GM12872 (cell line): ENCODE measurements at regions not wholly inside any gene's neighbourhood (a gene's known extent, or its start where the extent isn't known, plus 50 kb on each side); places are given as distances from the start of the nearest gene placed in this dataset.

Experiments
- TF ChIP-seq, protein P1 (sequence below): IDR thresholded peaks from 3 replicates; pipeline ENCODE4 v1.5.1; 2011; ENCODE audit warnings: low read depth, mild to moderate bottlenecking, low read length, moderate library complexity; ENCODE audit not compliant: insufficient read depth

GRCh38 chr1:68673771-68674170 lies 176.9 kb upstream of the DEPDC1 start:
- TF ChIP-seq, protein P1, sequence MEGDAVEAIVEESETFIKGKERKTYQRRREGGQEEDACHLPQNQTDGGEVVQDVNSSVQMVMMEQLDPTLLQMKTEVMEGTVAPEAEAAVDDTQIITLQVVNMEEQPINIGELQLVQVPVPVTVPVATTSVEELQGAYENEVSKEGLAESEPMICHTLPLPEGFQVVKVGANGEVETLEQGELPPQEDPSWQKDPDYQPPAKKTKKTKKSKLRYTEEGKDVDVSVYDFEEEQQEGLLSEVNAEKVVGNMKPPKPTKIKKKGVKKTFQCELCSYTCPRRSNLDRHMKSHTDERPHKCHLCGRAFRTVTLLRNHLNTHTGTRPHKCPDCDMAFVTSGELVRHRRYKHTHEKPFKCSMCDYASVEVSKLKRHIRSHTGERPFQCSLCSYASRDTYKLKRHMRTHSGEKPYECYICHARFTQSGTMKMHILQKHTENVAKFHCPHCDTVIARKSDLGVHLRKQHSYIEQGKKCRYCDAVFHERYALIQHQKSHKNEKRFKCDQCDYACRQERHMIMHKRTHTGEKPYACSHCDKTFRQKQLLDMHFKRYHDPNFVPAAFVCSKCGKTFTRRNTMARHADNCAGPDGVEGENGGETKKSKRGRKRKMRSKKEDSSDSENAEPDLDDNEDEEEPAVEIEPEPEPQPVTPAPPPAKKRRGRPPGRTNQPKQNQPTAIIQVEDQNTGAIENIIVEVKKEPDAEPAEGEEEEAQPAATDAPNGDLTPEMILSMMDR: no peak

GRCh38 chr1:68675336-68675735 lies 178.5 kb upstream of the DEPDC1 start:
- TF ChIP-seq, protein P1: no peak

GRCh38 chr1:68677684-68678351 lies 180.9 kb upstream of the DEPDC1 start:
- TF ChIP-seq, protein P1: no peak

DNA sequence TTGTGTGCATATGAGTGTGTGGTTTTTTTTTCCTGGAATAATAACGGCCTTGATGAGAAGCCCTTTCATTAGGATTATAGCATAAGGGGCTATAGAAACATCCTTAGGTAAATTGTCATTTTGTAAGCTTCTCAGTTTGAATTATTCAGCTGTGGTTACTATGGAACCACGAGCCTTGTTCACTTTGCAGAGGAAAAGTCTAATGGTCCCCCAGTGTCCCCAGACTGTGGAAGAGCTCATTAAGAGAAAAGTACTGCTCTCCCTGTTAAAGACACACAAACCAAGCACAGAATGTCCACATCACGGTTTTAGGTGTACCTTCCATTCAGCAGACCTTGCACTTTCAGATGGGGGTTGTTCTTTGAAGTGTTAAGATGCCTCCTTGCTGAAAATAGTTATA lies 199.3 kb upstream of the DEPDC1 start:
- TF ChIP-seq, protein P1: no peak

GRCh38 chr1:68703921-68704354 lies 207.1 kb upstream of the DEPDC1 start:
- TF ChIP-seq, protein P1: no peak

GRCh38 chr1:68704800-68705443 lies 208.0 kb upstream of the DEPDC1 start:
- TF ChIP-seq, protein P1: no peak

DNA sequence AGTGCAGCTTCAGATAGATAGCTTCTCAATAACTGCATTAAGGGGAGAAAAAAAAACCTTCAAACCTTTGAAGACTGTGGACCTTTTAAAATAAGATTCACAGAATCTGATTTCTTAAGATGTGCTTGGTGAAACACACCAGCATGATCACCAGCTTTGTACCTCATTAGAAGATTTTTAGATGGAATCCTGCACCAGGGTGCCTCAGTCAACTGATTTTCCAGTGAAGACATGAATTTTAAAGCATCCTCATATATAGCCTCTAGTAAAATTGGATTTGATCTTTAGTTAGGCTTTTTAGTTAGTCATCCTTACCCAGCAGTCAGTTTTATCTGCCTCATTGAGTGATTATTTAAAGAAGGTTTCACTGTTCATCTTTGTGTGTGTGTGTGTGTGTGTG lies 208.6 kb upstream of the DEPDC1 start:
- TF ChIP-seq, protein P1: no peak
